ENCODE measurements at regions not wholly inside any gene's neighbourhood (a gene's known extent, or its start where the extent isn't known, plus 50 kb on each side); places are given as distances from the start of the nearest gene placed in this dataset.

DNA sequence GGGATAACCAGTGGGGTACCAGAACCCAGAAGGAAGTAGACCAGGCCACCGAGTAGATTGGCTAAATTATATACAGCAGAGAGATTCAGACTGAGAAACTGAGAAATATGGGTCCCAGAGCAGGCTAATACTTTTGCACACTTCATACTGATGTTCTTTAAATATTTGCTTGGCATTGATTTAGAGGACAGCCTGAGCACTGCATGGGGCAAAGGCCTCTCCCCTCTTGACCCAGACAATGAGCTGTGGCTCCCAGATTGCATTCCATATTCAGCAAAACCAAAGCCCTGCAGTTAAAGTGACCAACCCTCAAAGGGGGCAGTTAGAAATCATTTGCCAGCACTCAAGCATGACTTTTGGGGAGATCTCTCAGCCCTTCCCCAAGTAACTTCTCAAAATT lies 279.2 kb downstream of the SUDS3 start:
- DNase-seq (ENCODE audit: low read depth): no peak
- no peak overlapping the region for H3K4me3 ChIP-seq (ENCODE audit: low read depth, low read length)

DNA sequence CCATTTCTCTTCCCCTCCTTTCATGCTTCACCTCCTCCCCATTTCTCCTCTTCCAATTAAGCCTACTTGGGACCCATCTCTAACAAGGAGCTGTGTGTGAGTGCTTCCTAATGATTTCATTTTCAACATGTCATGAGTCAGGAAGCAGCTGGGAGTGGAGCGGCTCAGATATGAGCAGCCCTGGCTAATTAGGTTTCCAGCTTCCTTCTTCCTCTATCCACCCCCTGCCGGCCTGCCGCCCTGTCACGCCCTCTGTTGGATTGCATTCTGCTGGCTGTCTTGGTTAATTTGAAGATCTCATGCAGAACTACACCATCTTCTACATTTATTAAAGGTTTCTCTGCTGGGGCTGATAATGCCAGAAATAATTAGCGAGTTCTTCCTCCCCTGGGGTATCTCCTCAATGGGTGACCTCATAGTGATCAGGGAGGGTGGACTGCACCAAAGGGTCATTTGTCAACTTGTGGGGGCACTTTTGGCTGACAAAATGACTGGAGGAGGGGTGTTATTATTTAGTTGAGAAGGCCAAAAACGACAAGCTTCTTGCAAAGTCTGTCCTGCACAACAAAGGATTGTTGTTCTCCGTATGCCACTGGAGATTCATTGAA lies 300.9 kb upstream of the SRRM4 start:
- no peak overlapping the region for H3K4me3 ChIP-seq (ENCODE audit: low read depth, low read length)
- DNase-seq (ENCODE audit: low read depth): no peak

DNA sequence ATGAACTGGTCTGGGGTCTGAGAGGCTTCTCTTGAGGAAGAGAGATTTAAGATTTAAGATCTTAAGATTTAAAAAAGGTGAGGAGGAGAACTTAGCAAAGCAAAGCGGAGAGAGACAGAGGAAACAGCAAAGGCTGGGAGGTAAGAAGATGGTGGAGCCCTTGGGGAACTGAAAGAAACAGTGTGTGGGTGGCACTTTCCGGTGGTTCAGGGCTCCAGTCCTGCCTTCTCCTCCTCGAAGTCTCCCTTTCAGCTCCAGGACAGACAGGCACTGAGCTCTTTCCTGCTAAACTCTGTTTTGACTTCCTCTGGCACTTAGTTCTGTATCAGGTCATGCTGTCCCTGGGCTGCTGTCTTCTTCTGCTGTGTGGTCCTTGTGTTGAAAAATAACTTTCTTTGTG lies 298.7 kb upstream of the SRRM4 start:
- no peak overlapping the region for H3K4me3 ChIP-seq (ENCODE audit: low read depth, low read length)
- no peak for DNase-seq (ENCODE audit: low read depth)

DNA sequence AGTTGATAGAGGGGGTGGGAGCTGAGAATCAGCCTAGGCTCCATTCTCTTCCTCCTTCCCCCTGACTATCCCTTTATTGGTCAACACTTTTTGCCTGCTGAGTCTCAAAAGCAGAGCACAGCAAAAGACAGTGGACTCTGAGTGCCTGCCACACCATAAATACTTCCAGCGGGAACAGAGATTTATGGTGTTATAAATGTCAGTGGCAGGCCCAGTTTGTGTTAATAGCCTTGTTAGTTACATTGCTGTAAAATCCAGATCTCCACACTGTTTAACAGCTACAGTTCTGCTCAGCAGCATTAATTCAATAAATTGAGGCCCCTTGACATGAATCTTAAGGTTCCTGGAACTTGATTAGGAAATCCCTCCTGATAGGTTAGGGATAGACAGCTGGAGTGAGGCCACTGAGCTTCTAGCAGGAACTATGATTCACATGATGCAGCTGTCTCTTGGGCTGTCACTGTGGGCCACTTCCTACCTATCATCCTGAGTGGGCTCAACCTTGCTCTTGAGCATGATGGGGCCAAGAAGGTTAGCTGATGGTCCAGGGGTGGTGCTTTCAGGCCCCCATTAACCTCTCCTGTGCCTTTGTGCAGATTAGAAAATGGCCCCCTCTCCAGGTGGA lies 295.2 kb upstream of the SRRM4 start:
- DNase-seq (ENCODE audit: low read depth): no peak
- H3K4me3 ChIP-seq (ENCODE audit: low read depth, low read length): no peak overlapping the region

DNA sequence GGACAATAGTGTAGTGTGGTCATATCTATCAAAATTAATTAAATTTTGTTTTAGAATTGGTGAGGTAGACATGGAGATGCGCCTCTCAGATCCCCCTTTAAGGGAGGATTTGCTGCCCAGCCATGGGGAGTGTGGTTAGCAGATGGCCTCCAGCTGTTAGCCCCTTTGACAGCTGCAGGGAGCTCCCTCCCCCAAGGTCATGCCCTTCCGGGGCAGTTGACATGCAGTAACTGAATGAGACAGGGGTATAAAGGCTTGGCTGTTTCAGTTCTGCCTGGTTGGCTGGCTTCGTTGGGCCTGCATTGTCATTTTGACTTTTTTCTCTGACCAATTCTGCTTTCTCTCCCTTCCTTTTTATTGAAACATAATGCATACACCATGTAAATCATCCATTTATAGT lies 291.5 kb upstream of the SRRM4 start:
- H3K4me3 ChIP-seq (ENCODE audit: low read depth, low read length): no peak overlapping the region
- no peak for DNase-seq (ENCODE audit: low read depth)

DNA sequence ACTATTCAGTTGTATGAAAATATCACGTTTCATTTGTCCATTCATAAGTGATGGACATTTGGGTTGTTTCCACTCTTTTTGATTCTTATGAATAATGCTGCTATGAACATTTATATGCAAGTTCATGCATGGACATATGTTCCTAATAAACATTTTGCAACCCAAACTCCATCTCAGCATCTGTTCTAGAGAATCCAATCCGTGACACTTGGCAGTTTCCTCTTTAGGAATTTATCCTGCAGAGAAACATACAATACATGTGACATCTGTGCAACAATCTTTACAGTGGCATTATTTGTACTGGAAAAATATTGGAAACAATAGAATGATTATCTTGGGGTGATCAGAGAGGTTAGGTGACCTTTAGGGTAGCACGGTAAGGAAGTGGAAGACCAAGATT lies 290.8 kb upstream of the SRRM4 start:
- no peak for DNase-seq (ENCODE audit: low read depth)

DNA sequence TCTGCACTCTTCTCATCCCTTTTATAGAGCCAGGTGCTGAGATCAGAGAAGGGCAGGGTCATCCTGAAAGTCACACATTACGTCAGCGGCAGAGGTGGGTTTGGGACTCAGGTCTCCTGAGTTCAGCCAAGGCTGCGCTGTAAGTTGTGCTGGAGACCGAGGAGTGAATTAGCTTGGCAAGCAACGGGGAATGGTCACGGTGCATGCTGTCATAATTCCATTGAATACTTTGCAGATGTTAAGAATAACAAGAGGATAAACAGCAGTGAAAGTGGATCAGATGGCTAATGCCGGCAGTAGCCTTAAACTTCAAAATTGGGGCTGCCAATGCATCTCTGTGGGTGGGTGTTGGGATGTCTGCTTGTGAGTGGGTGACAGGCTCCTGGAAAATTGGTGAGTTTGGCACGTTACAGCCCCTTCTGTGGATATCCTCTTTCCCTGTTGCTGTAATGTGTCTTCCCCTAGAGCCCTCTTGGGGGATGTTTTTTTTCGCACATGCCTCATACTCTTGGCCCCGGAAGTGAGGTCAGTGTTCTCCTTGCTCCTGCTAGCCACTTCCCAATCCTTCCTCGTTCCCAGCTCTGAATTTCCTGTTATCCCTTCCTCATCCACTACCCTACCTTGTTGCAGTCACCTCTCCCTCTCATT lies 287.1 kb upstream of the SRRM4 start:
- DNase-seq (ENCODE audit: low read depth): no peak
- no peak overlapping the region for H3K4me3 ChIP-seq (ENCODE audit: low read depth, low read length)

More for the DNA sequence above, 290.8 kb upstream of the SRRM4 start:
- H3K4me3 ChIP-seq (ENCODE audit: low read depth, low read length): no peak overlapping the region

DNA sequence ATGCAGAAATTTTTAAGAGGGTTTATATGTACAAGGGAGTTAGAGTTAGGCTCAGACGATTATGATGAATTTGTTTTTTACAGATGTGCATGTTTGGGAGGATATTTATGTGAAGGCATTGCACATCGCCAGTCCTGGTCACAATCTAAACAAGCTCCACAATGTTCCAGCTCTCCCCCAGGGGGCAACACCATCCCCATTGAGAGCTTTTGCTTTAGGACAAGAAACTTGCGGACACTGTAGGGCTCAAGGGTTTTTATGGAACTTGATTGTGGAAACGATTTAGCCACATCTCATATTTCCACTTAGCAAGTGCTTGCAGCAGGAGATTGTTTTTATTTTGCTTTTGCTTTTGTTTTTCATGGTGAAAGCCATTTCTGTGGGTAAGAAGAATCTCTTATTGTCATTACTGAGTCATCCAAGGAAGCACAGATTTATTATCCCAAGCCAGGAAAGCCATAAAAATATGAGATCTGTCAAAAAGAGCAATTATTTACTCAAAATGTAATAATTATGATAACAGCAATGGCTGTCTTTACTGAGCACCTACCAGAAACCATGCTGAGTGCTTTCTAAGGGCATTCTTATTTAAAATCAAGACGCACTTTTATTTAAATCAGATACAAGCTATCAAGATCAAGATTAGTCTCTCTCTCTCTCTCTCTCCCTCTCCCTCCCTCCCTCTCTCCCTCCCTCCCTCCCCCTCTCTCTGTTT lies 276.7 kb upstream of the SRRM4 start:
- DNase-seq (ENCODE audit: low read depth): no peak
- H3K4me3 ChIP-seq (ENCODE audit: low read depth, low read length): no peak overlapping the region

DNA sequence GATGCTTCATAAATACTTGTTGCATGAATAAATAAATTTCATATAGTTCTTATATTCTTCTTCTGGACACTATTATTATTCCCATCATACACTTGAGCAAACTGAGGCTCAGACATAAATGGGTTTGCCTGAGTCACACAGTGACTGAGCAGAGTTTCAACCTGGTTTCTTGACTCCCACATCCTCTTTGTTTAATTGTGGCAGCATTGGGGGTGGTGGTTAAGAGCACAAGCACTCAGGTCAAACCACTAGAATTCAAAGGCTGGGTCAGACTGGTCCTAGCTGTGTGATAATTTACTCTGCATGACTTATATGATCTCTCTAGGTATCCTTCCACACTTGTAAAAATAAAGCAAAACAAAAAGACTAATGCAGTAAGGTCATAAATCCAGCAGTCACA lies 274.9 kb upstream of the SRRM4 start:
- no peak overlapping the region for H3K4me3 ChIP-seq (ENCODE audit: low read depth, low read length)
- no peak for DNase-seq (ENCODE audit: low read depth)

DNA sequence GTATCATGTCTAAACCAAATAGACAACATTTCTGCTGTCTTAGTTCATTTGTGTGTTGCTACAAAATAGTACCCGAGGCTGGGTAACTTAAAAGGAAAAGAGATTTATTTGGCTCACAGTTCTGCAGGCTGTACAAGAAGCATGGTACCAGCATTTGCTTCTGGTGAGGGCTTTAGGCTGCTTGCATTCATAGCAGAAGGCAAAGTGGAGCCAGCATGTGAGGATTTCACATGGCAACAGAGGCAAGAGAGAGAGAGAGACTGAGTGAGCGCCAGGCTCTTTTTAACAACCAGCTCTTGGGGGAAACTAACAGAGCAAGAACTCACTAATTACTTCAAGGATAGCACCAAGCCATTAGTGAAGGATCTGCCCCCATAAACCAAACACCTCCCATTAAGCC lies 271.4 kb upstream of the SRRM4 start:
- DNase-seq (ENCODE audit: low read depth): no peak
- H3K4me3 ChIP-seq (ENCODE audit: low read depth, low read length): no peak overlapping the region

DNA sequence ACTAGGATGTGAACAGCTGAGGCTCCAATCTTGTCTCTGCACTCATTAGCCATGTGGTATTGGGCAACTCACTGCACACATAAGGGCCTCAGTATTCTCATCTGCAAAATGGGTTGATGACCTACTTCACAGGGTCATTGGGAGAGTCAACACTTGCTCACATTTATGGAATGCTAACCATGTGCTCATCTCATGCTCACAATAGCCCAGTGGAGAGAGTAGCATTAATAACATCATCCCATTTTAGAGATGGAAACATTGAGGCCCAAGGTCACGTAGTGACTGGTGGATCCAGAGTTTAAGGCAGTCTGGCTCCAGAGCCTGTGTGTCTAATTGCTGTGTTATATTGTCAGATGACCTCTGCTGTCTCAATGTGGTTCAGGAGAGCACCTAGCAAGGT lies 270.2 kb upstream of the SRRM4 start:
- DNase-seq (ENCODE audit: low read depth): no peak
- H3K4me3 ChIP-seq (ENCODE audit: low read depth, low read length): no peak overlapping the region

DNA sequence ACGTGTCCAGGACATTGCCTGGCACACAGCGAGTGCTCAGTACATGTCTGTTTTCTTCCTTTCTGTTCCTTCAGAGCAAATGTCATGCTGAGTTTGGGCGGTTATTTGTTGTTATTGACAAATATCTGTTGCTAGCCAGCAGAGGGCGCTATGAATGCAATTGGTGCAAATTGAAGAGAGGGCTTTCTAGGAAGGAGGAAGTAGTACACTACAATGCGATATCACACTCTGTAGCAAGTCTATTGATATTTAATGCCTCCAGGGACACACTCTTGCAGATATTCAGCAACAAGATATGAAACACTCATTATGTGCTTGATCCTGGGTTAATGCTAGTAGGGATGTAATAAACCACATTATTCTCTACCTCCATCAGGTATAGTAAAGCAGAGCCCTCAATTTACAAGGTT lies 267.3 kb upstream of the SRRM4 start:
- H3K4me3 ChIP-seq (ENCODE audit: low read depth, low read length): no peak overlapping the region
- DNase-seq (ENCODE audit: low read depth): no peak

DNA sequence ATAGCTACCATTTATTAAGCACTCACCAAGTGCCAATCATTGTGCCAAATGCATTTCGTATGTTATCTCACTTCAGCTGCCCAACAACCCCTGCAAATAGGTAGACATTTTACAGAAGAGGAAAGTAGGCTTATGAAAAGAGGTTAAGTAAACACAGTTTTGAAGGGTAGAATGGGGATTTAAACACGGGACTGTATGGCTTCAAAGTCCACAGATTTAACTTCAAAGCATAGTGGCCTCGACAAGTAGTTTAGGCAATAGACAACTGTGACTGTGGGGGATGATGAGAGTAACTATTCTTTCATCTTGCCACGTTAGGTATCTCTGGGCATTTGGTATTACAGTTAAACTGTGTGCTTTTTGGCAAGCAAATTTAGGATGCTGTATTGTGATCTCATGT lies 266.8 kb upstream of the SRRM4 start:
- DNase-seq (ENCODE audit: low read depth): no peak
- H3K4me3 ChIP-seq (ENCODE audit: low read depth, low read length): no peak overlapping the region

DNA sequence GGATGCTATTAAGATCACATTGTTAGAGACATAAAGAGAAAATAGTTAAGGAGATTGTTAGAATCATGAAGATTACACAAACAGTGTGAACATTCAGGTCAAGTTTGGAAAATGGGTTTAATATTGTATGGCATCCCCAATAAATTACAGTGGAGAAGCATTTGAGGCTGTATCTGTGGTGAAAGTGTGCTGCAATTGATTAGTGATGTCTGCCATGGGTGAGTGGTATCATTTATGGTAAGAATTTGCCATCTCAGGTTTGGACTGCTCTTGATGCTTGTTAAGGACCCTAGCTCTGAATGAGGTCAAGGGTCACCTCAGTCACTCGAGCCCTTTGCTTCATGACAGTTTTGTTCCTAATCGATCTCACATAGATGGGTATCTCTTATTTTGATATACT lies 265.7 kb upstream of the SRRM4 start:
- H3K4me3 ChIP-seq (ENCODE audit: low read depth, low read length): no peak overlapping the region
- no peak for DNase-seq (ENCODE audit: low read depth)

DNA sequence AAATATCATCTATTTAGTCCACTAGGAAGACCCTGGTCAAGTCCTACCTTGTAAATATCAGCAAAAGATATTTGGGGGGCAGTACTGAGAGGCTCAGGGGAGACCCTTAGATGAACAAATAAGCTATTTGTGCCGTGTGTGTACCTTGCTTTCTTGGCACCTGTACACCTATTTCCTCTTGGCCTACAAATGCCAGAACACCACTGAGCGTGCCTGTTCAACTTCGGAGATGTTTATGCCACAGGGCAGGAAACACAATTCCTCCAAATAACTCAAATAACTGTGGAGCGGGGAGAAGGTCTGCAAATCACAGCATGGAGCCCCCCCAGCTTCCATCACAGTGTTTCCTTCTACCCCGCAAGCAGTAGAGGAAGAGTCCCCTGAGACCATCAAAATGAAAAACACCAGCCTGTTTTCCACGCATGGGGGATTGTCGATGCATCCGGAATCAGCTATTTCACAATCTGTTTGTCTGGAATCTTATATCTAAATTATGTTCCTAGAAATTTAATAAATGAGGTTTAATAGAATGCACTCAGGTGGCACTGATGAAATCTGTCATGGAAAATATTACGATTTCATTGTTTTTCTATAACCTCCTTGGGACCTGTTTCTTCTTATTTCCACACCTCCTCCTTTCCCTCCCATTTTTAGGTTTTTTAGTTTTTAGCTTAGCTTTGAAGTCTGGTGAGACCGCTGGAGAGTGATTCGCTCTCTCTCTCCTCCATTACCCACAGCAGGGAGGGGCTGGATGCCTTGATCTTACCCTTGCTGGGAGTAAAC lies 254.0 kb upstream of the SRRM4 start:
- DNase-seq (ENCODE audit: low read depth): no peak

DNA sequence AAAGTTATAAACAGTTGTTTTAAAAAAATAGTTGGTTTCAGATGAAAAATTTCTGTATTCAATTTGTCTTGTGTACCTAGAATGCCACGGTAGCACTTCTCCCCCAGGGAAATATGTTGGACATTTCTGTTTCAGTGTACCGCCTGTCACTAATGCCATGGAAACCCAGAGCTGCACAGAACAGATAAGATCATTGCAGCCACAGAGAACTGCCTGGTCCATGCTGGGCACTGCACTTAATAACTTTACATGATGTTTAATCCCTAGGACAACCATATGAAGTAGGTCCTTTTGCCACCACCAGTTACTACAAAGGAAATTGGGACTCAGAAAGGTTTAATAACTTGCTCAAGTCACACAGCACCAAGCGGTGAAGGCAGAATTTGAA lies 253.4 kb upstream of the SRRM4 start:
- no peak for DNase-seq (ENCODE audit: low read depth)
- H3K4me3 ChIP-seq (ENCODE audit: low read depth, low read length): no peak overlapping the region

More for the DNA sequence above, 254.0 kb upstream of the SRRM4 start:
- H3K4me3 ChIP-seq (ENCODE audit: low read depth, low read length): no peak overlapping the region

DNA sequence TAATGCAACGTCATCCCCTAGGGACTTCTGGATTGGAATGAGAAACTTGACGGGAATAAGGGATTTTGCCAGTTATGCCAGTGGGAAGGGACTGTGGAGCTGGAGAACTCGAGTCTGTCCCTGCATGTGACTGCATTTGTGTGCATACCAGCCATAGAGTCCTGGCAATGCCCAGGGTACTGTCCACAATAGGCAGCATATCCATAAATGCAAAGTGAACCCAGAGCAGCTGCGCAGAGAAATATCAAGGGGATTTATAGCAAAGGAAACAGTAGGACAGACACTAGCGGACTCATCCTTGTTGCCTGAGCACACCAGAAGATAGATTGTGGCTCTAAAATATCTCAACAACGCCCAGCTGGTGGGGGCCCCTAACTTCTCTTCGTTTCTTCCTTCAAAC lies 247.1 kb upstream of the SRRM4 start:
- H3K4me3 ChIP-seq (ENCODE audit: low read depth, low read length): no peak overlapping the region
- DNase-seq (ENCODE audit: low read depth): no peak

DNA sequence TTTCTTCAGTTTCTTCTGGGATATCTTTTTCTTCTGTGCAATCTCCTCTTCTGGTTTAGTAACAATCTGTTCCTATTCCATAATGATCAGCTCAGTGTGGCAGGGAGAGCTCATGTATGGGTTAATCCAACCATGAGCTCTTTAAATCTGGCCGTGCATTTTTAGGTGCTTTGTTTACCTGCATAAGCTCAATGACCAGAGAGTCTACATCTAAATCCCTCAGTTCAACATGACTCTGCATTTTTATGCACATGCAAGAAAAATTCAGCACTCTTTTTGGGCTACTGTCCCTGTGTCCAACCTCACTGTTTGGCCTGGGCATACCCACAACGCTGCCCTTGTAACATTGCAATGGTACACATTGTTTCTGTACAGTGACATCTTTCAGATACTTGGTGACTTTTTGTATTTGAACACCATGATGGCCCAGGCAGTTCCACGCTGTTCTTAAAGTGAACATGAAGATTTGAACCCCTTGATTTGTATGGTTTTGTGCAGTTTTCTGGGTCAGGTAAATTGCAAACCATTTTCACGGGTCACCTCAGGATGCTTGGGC lies 243.3 kb upstream of the SRRM4 start:
- no peak overlapping the region for H3K4me3 ChIP-seq (ENCODE audit: low read depth, low read length)
- DNase-seq (ENCODE audit: low read depth): no peak

DNA sequence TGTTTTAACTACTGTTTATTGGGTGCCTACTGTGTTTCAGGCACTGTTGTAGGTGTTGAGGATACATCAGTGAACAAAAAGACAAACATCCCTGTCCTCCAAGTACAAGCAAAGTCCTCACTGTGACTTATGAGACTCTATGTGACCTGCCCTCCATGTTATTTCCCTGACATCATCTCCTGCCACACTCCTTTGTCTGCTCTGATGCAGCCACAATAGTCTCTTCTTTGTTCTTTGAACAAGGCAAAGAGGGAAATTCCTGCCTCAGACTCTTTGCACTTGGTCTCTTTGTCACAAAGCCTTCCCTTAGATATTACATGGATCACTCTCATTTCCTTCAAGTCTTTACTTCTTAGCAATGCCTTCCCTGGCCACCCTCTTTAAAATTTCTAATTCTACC lies 240.1 kb upstream of the SRRM4 start:
- no peak for DNase-seq (ENCODE audit: low read depth)
- no peak overlapping the region for H3K4me3 ChIP-seq (ENCODE audit: low read depth, low read length)

DNA sequence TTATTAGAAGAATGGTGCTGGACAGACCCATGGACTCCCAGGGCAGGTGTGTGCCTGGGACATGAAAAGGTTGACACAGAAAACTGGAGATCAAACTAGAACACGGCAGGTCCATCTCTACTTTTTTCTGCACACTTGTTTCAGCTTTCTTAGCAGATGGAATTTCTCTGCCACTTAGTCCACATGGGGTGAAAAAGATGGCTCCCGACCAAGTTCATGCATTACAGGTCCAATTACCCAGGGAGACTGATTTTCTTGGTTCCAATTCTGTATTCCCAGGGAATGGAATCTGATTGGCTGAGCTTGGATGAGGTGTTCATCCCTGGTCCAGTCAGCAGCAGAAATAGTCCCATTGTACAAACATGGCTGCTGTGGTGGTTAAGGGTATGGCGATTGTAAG lies 238.9 kb upstream of the SRRM4 start:
- H3K4me3 ChIP-seq (ENCODE audit: low read depth, low read length): no peak overlapping the region
- DNase-seq (ENCODE audit: low read depth): no peak
